ENCODE measurements at regions not wholly inside any gene's neighbourhood (a gene's known extent, or its start where the extent isn't known, plus 50 kb on each side); places are given as distances from the start of the nearest gene placed in this dataset.

GRCh38 chr3:168457954-168458539, 362.3 kb upstream of the GOLIM4 start:
- TF ChIP-seq MXI1 (conservative IDR thresholded peaks at IDR 0.05; ENCODE audit: poor library complexity, severe bottlenecking) (no peak), POLR2AphosphoS5 (IDR thresholded peaks at IDR 0.05) (peak; percentile 72), CTCF (IDR thresholded peaks at IDR 0.05; ENCODE audit: poor library complexity, severe bottlenecking) (no peak), SMC3 (conservative IDR thresholded peaks at IDR 0.05; ENCODE audit: poor library complexity) (no peak), EZH2 (IDR thresholded peaks at IDR 0.05; ENCODE audit: borderline replicate concordance, insufficient read depth, low read length, poor library complexity, severe bottlenecking) (no peak), REST (IDR thresholded peaks at IDR 0.05; ENCODE audit: borderline replicate concordance) (no peak), TAF1 (IDR thresholded peaks at IDR 0.05; ENCODE audit: low read depth) (no peak)
